ENCODE measurements at regions not wholly inside any gene's neighbourhood (a gene's known extent, or its start where the extent isn't known, plus 50 kb on each side); places are given as distances from the start of the nearest gene placed in this dataset.

GRCh38 chrY:7463711-7464110 is 552.2 kb upstream of the AMELY start:
- intact Hi-C loops (cut with micrococcal nuclease), result no loop called here
- Histone ChIP-seq H3K4me1 (no peaks in the 10 kb centered on the region), H3K9me3 (replicated peaks) (no peaks in the 10 kb centered on the region), H3K27ac (replicated peaks) (no peak overlapping the region), H3K36me3 (no peaks in the 10 kb centered on the region), H3K4me3 (no peak overlapping the region), H3K27me3 (ENCODE audit: low read depth) (no peaks in the 10 kb centered on the region)
- no peak for DNase-seq
- TF ChIP-seq CTCF (IDR thresholded peaks at IDR 0.05; ENCODE audit: borderline replicate concordance), result no peak

DNA sequence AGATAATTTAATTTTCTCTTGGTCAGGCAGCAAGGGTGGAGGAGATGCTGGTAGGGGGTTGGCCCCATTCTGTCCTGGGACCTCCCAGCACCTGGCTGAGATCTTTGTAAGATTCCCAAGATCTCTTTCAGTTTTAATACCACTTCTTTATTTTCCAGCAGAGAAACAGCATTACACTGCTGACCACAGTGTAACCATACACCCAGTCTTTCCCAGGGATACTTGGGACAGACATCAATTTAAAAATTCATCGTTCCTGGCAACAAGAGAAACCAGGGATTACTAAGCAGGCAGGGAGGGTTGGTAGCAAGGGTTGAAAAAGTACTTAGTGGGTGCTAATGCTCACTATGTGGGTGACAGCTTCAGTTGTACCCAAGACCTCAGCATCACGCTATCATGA is 551.6 kb upstream of the AMELY start:
- TF ChIP-seq CTCF (IDR thresholded peaks at IDR 0.05; ENCODE audit: borderline replicate concordance), result no peak
- Histone ChIP-seq H3K9me3 (replicated peaks) (no peaks in the 10 kb centered on the region), H3K27ac (replicated peaks) (no peak overlapping the region), H3K36me3 (no peaks in the 10 kb centered on the region), H3K4me1 (no peaks in the 10 kb centered on the region), H3K27me3 (ENCODE audit: low read depth) (no peaks in the 10 kb centered on the region), H3K4me3 (no peak overlapping the region)
- no peak for DNase-seq
- intact Hi-C loops (cut with micrococcal nuclease), result no loop called here

- no peak for TF ChIP-seq CTCF (IDR thresholded peaks at IDR 0.05; ENCODE audit: borderline replicate concordance)
- no peaks in the 10 kb centered on the region for H3K27me3 ChIP-seq (ENCODE audit: low read depth)
- H3K27ac ChIP-seq (replicated peaks), result no peak overlapping the region
- no peaks in the 10 kb centered on the region for H3K4me1 ChIP-seq
- no peak overlapping the region for H3K4me3 ChIP-seq
- no peaks in the 10 kb centered on the region for H3K36me3 ChIP-seq
- intact Hi-C loops (cut with micrococcal nuclease), result no loop called here
- H3K9me3 ChIP-seq (replicated peaks), result no peaks in the 10 kb centered on the region
- DNase-seq, result no peak
These were observed 551.1 kb upstream of the AMELY start for GRCh38 chrY:7462657-7463056.

DNA sequence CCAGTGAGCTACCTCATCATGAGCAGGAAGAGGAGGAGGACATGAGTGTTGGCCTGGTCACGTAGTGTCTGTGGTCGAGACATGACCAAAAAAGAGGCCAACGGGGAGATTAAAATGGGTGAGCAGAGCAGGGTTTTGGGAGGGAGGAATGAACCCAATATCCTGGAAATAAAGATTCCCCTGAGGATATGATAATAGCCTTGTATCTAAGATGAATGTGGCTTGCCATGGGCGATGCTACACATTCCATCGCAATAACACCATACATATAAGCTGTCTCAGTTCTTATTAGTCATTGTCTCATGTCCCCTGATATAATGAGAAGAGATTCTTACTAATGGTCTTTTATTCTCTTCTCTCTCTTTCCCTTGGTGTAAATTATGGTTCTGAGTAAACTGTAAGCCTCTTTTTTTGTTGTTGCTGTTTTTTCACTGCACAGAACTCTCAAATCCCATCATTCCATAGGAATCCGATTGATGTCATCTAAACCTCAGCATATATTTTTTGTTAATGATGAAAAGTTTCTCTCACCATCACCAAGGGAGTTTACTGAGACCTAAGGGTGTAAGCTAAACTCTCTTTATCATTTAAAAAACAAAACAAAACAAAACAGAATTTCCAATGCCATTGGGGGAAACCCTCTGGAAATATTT is 550.4 kb upstream of the AMELY start:
- H3K27me3 ChIP-seq (ENCODE audit: low read depth), result no peaks in the 10 kb centered on the region
- H3K27ac ChIP-seq (replicated peaks), result no peak overlapping the region
- H3K9me3 ChIP-seq (replicated peaks), result no peaks in the 10 kb centered on the region
- no peaks in the 10 kb centered on the region for H3K36me3 ChIP-seq
- DNase-seq, result no peak
- no peak for TF ChIP-seq CTCF (IDR thresholded peaks at IDR 0.05; ENCODE audit: borderline replicate concordance)
- H3K4me3 ChIP-seq, result no peak overlapping the region
- H3K4me1 ChIP-seq, result no peaks in the 10 kb centered on the region
- intact Hi-C loops (cut with micrococcal nuclease), result no loop called here

DNA sequence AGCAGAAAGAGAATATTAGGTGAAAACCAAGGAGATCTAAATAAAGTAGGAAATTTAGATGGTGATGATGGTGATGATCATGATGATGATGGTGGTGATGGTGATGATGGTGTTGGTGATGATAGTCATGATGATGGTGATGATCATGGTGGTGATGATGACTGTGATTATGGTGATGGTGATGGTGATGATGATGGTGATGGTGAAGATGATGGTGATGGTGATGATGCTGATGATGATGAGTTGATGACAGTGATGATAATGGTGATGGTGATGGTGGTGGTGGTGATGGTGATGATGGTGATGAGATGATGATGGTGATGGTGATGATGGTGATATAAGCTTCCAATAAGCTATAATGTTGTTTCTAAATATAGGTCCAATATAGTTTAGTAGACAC is 548.2 kb upstream of the AMELY start:
- intact Hi-C loops (cut with micrococcal nuclease), result no loop called here
- Histone ChIP-seq H3K4me1 (no peaks in the 10 kb centered on the region), H3K27ac (replicated peaks) (no peak overlapping the region), H3K4me3 (no peak overlapping the region), H3K27me3 (ENCODE audit: low read depth) (no peaks in the 10 kb centered on the region), H3K36me3 (no peaks in the 10 kb centered on the region), H3K9me3 (replicated peaks) (no peaks in the 10 kb centered on the region)
- no peak for TF ChIP-seq CTCF (IDR thresholded peaks at IDR 0.05; ENCODE audit: borderline replicate concordance)
- DNase-seq, result no peak
